ENCODE measurements at regions not wholly inside any gene's neighbourhood (a gene's known extent, or its start where the extent isn't known, plus 50 kb on each side); places are given as distances from the start of the nearest gene placed in this dataset.

DNA sequence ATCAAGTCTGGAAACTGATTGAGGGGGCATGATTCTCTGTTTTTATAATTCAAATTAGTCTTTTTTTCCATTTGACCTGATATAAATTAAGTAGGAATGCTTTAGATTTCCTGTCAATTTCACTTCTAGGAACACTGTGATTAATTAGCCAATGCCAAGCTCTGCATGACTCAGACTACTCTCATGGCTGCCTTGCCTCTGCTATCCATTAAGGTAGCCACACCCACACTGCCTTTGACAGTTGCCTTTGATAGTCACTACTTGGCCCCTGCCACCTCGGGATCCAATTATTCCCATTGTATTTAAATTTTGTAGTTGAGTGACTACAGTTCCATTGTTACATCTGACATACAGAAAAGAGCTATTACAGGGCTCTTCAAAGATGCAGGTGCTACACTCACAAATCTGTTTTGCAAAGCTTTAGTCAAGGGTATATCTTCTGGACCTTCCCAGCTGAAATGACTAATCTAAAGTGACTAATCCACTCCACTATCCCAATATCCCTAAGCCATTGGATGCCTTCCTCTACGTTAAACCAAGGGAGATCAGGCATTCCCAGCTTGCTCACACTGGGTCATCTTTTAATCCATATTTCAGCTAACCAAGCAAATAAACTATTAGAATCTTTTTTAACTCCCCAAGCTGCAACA, 1193.1 kb upstream of the MIR17HG start:
- TF ChIP-seq CTCF (IDR thresholded peaks at IDR 0.05), result no peak
- no peak for TF ChIP-seq POLR2A (IDR thresholded peaks at IDR 0.05)

Data from esophagus squamous epithelium (tissue), 4 donors.